ENCODE measurements at regions not wholly inside any gene's neighbourhood (a gene's known extent, or its start where the extent isn't known, plus 50 kb on each side); places are given as distances from the start of the nearest gene placed in this dataset.

GRCh38 chrX:151801980-151802379, 67.4 kb downstream of the CNGA2 start:
- TF ChIP-seq CTCF (IDR thresholded peaks at IDR 0.05) (no peak), POLR2A (IDR thresholded peaks at IDR 0.05) (no peak), POLR2AphosphoS5 (IDR thresholded peaks at IDR 0.05) (no peak)

Data from breast epithelium (tissue), 3 donors.